GM21423 (cell line): ENCODE measurements at regions not wholly inside any gene's neighbourhood (a gene's known extent, or its start where the extent isn't known, plus 50 kb on each side); places are given as distances from the start of the nearest gene placed in this dataset.
"Not testable (repeated sequence)": the region's sequence is repeated elsewhere in the genome, so short reads cannot be mapped to it uniquely, and the experiment has no call there.

Experiments
- ATAC-seq: cut with Tn5 transposase; IDR thresholded peaks from one replicate; pipeline ENCODE4 v1.9.1; 2021; ENCODE audit warnings: mild to moderate bottlenecking, moderate library complexity; ENCODE audit not compliant: unreplicated experiment

- no peak for ATAC-seq
Measured at GRCh38 chr12:114616081-114616480, 67.9 kb downstream of the TBX3 start.

DNA sequence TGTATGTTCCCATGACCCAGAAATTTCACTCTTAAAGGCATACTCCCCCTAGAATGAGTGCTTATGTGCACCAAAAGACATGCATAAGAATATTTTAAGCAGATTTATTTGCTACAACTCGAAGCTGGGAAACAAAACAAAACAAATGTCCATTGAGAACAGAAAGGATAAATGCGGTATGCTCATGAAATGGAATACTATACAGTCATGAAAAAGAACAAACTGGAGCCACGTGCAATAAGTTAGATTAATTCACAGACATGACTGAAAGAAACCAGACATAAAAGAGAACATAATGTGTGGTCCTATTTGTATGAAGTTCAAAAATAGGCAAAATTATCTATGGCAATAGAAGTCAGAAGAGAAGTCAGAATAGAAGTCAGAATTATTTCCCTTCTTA lies 69.9 kb downstream of the TBX3 start:
- no peak for ATAC-seq

- ATAC-seq: no peak
Measured at GRCh38 chr12:114612062-114612461, 71.9 kb downstream of the TBX3 start.

DNA sequence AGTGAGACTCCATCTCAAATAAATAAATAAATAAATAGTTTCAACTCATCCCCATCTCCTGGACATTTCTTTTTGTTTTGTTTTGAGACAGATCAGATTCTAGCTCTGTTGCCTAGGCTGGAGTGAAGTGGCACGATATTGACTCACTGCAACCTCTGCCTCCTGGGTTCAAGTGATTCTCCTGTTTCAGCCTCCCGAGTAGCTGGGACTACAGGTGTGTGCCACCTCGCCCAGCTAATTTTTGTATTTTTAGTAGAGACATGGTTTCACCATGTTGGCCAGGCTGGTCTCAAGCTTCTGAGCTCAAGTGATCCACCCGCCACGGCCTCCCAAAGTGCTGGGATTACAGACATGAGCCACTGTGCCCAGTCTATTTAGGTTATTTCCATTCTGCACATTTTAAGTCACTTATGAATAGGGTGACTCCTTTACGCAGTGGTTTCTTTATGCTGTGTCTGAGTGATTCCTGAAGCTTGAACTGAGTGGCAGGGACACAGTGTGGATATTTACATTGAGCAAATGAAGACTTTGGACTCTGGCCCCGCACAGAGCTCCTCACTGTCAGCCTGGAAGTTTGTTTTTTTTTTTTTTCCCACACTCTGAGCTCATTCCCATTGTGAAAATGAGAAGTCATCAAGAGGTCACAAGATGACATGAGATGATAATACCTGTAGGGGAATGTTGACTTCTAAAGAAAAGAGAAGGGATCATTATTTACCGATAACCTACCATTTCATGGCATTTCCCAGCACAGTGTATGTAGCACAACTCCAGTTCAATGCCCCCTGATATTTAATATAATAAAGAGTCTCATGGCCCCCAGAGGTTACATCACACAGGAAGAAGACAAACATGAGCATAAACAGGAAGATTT lies 72.6 kb downstream of the TBX3 start:
- ATAC-seq: no peak

- no peak for ATAC-seq
Measured at GRCh38 chr12:114608509-114608908, 75.5 kb downstream of the TBX3 start.

DNA sequence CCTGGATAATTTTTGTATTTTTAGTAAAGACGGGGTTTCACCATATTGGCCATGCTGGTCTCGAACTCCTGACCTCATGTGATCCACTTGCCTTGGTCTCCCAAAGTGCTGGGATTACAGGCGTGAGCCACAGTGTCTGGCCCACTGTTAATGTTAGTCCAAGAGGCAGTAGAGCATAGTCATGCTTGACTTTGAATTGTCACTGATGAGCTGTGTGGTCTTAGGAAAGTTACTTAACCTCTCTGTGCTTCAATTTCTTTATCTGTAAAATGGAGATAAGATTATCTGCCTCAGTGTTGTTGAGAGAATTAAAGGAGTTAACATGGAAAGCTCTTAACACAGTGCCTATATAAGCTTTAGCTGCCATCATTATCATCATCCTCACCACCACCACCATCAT lies 78.1 kb downstream of the TBX3 start:
- ATAC-seq: no peak

DNA sequence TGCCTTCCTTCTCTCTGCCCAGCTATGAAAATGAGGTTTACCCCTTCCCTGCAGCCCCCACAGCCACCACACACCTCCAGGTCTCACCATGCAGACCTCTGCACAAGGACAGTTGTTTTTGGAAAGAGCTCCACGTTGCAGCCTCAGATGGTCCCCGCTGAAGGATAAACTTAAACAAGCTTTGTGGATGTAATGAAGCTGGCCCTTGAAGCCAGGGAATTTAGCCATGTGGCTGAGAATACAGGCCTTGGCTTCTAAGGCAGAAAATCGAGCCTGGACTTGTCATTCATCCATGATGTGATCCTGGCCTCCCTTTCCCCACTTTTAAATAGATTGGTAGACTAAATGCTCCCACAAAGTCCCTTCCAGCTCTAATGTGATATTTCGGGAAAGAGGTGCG lies 79.4 kb downstream of the TBX3 start:
- ATAC-seq: no peak

DNA sequence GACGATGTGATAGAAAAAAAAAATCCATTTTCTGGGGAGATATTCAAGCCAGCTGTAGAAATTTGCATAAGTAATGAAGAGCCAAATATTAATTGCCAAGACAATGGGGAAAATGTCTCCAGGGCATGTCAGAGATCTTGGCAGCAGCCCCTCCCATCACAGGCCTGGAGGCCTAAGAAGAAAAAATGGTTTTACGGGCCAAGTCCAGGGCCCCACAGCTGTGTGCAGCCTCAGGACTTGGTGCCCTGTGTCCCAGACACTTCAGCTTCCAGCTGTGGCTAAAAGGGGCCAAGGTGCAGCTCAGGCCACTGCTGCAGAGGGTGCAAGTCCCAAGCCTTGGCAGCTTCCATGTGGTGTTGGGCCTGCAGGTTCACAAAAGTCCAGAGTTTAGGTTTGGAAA lies 83.4 kb downstream of the TBX3 start:
- not testable (repeated sequence) for ATAC-seq

DNA sequence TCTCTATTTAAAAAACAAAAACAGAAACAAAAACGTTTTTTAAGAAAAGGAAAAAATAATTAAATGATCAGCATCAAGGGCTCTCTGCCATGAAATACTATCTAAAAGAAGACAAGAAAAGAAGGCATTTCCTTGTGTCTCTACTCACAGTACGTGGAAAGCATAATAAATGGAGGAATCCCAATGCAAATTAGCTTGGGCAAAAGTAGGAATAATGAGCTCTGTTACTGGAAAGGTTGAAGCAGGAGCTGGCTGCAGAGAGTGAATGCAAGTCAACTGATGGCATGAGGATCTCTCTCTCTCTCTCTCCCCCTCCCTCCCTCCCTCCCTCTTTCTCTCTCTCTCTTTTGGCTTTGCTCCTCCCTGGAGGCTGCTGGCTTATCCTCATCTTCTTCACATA lies 85.9 kb downstream of the TBX3 start:
- ATAC-seq: no peak

DNA sequence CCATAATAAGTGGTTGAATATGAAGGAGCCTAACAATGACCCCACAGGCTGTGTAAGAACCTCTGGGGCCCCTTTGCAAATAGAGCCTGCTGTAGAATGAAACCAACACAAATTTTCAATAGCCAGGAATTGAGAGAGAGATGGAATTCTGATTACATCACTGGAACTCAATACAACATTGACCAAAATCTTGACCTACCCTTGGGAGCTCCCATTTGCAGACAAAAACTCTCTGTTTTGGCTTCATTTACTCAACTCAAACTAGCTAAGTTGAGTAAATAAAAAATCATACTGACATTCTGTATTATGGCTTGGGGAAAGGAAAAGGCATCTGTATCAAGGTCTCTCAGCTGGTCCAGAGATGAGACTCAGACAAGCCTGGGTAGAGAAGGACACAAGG lies 91.0 kb downstream of the TBX3 start:
- ATAC-seq: no peak

- ATAC-seq: no peak
Measured at GRCh38 chr12:114588061-114588460, 95.9 kb downstream of the TBX3 start.

DNA sequence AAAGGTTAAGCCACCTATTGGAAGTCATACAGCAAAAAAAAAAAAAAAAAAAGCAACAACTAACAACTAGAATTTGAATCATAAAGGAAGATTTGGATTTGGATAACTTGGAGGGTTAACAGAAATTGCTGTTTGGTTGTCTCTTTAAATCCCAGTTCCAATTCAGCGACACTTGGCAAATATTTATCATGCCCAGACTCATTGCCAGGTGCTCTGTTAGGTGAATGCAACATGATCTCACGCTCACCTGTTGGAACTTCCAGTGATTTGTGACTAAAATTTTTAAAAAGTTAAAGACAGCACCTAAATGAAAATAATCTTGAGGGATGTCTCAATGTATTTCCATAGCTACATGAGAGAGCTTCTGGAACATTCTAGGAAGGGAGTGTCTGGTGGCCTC lies 103.7 kb downstream of the TBX3 start:
- ATAC-seq: no peak

- no peak for ATAC-seq
Measured at GRCh38 chr12:114579389-114579788, 104.6 kb downstream of the TBX3 start.

- no peak for ATAC-seq
Measured at GRCh38 chr12:114562654-114563053, 121.3 kb downstream of the TBX3 start.

- ATAC-seq: no peak
Measured at GRCh38 chr12:114555451-114555850, 128.5 kb downstream of the TBX3 start.

- no peak for ATAC-seq
Measured at GRCh38 chr12:114547636-114548035, 136.3 kb downstream of the TBX3 start.

- ATAC-seq: no peak
Measured at GRCh38 chr12:114530417-114530816, 124.5 kb upstream of the TBX5 start.

- no peak for ATAC-seq
Measured at GRCh38 chr12:114529966-114530365, 124.0 kb upstream of the TBX5 start.

- ATAC-seq: no peak
Measured at GRCh38 chr12:114528766-114529165, 122.8 kb upstream of the TBX5 start.

DNA sequence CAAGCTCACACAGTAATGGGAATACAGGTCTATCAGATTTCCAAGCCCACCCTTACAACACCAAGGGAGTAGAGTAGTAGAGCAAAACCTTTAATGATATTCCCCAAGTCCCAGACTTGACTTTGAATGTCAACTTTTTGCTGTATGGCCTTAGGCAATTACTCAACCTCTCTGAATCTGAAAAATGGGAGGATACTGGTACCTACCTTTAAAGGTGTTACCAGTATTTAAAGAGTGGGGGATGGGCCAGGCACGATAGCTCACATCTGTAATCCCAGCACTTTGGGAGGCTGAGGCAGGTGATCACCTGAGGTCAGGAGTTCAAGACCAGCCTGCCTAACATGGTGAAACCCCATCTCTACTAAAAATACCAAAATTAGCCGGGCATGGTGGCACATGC lies 115.2 kb upstream of the TBX5 start:
- not testable (repeated sequence) for ATAC-seq

DNA sequence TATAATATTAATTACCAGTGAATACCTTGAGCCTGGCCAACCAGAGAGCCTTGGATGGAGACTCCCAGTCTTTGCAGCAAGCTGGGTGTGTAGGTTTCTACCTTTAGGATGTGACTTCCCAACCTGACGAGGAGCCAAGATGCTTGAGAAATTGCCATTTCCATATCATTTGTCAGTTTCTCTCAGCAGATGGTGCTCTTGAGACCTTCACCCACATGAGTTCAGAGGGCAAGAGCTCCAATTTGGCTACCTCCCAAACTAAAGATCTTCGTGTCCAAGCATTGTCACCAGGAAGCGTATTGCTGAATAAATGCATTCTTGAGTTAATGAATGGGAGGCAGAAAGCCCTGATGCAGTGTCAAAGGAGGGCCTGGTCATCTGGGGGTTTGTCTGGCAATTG lies 106.4 kb upstream of the TBX5 start:
- ATAC-seq: no peak

GRCh38 chr12:114508529-114509129 lies 102.7 kb upstream of the TBX5 start:
- ATAC-seq: peak; percentile 63

GRCh38 chr12:114506651-114507050 lies 100.7 kb upstream of the TBX5 start:
- no peak for ATAC-seq
